ENCODE measurements at regions not wholly inside any gene's neighbourhood (a gene's known extent, or its start where the extent isn't known, plus 50 kb on each side); places are given as distances from the start of the nearest gene placed in this dataset.

GRCh38 chr18:68462148-68462547 lies 252.8 kb downstream of the TMX3 start:
- DNase-seq = no peak

DNA sequence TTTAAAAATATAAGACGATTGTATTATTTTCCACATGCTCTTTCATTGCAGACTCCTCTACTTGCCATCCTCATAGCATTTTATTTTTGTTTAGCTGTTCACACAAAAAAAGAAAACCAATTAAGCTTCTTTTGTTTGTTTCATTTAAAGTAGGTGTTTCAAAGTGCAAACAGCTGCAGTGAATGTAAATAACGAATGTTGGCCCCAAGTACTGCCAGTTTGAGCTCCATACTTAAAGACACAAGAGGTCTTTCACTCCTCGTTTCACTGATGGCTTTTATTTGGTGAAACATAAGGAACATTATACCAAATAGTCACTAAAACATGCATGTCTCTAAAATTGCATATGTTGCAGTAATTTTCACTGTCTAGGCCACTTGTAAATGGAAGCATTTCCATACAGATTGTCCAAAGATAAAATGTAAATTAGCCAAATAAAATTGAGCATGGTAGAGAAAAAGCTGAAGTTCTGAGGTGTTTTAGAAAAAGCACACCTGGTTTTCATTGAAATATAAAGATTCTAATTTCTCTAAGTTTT lies 253.4 kb downstream of the TMX3 start:
- no peak for DNase-seq

GRCh38 chr18:68459968-68460367 lies 254.9 kb downstream of the TMX3 start:
- no peak for DNase-seq

- DNase-seq = no peak
Observed at GRCh38 chr18:68456985-68457384, 257.9 kb downstream of the TMX3 start.

GRCh38 chr18:68455229-68455603 lies 259.7 kb downstream of the TMX3 start:
- DNase-seq = no peak

- no peak for DNase-seq
Observed at GRCh38 chr18:68454511-68455228, 260.2 kb downstream of the TMX3 start.

DNA sequence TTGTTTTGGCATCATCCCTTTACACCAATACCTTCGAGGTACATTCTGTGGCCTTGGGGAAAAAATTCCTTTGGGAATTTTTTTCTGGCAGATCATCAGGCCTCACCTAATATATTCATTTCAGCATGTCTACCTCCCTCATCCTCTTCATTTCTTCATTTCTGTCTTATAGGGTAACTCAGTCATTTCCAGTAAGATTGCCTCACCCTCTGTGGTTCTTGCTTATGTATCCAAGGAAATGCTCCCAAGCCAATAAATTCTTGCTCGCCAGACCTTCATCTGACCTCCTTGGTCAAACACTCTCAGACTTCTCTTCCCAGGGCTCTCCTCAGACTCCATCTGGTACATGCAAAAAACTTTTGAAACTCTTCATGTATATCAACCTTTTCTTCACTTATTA lies 265.6 kb downstream of the TMX3 start:
- DNase-seq = no peak

DNA sequence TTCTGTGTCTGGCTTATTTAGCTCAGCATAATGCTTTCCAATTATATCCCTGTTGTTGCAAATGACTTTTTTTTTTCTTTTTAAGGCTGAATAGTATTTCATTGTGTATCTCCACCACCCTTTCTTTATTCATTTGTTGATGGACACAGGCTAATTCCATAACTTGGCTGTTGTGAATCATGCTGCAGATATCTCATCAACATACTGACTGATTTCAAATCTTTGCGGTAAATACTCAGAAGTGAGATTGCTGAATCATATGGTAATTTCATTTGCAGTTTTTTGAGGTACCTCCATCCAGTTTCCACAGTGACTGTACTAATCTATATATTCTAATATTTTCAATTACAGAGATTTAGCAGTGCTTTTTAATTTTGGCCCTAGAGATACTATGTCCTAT lies 266.2 kb downstream of the TMX3 start:
- no peak for DNase-seq

DNA sequence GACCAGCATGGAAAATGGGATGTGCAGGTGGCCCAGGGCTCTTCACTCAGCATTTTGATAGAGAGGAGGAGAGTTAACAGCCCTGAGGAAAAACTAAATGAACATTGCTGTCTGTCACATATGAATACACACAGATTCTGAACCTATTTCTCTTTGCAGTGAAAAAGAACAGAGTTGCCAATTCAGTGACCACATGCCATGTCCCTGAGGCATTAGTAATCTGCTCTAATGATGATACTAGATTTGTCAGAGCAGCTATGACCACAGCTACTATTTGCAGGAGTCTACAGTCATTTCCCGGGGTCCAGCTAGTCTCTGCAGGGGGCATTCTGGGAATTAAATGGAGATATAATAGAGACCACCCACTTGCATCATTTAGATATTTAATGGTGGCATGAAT lies 267.6 kb downstream of the TMX3 start:
- no peak for DNase-seq

DNA sequence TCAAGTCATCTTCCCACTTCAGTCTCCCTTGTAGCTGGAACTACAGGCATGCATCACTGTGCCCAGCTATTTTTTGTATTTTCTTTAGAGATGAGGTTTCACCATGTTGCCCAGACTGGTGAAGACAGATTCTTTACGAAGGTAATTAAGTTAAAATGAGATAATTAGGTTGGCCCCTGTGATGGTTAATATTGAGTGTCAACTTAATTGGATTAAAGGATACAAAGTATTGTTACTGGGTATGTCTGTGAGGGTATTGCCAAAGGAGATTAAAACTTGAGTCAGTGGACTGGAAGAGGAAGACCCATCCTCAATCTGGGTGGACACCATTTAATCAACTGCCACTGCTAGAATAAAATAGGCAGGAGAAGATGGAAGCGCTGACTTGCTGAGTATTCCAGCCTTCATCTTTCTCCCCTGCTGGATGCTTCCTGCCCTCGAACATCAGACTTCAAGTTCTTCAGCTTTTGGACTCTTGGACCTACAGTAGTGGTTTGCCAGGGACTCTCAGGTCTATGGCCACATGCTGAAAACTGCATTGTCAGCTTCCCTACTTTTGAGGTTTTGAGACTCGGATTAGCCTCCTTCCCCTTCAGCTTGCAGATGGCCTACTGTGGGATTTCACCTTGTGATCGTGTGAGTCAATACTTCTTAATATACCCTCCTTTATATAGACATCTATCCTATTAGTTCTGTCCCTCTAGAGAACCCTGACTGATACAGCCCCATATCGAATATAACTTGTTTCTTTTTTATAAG lies 269.1 kb downstream of the TMX3 start:
- DNase-seq = no peak

DNA sequence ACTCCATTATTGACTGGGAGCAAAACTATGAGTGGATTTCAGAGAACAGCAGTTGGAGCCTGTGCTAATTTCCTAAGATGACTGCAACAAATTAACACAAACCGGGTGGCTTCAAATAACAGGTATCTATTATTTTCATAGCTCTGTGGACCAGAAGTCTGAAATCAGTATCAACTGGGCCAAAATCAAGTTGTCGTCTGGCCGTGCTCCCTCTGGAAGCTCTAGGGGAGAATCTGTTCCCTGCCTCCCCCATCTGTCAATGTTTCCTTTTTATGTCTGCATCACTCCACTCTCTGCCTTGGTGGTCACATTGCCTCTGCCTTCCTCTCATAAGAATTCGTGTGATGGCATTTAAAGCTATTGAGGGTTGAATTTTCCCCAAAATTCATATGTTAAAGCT lies 269.8 kb downstream of the TMX3 start:
- DNase-seq = no peak

GRCh38 chr18:68441241-68441640 lies 273.7 kb downstream of the TMX3 start:
- no peak for DNase-seq

DNA sequence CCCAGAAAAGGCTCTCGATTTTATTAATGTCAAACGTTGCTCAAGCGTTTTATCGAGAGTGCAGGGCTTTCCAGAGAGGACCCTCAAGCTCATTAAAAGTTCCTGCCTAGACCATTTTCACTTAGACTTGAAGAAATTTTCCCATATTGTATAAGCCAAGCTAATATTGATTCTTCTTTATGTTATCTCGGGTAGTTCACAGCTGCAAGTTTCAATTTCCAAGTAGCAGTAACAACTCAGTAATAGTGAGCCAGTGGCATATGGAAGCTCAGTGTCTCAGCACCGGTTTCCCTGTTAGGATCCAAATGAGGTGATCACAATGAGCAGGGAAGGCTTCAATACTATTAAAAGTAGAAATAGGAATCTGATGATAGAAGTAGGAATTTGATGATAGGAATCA lies 274.5 kb downstream of the TMX3 start:
- no peak for DNase-seq

DNA sequence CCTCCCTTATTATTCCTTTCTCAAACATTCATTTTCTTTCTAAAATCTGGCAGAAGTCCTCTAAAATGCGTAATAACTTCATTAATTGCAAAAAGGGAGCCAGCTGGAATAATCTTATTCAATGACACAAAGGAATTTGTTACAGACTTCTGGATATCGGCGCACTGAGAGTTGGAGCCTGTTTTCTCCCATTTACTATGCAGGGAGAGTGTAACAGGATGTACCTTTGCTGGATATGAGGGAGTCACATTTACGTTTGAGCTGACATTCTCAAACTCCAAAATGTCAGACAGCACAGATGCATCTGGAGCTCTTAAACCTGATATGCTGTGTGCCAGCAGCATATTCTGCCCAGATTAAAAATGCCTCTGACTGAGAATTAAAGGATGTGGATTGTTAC lies 275.3 kb downstream of the TMX3 start:
- DNase-seq = no peak

- DNase-seq = no peak
Observed at GRCh38 chr18:68438983-68439382, 275.9 kb downstream of the TMX3 start.

- no peak for DNase-seq
Observed at GRCh38 chr18:68438536-68438935, 276.4 kb downstream of the TMX3 start.

- no peak for DNase-seq
Observed at GRCh38 chr18:68436485-68436884, 278.4 kb downstream of the TMX3 start.

GRCh38 chr18:68435581-68435980 lies 279.3 kb downstream of the TMX3 start:
- DNase-seq = no peak

GRCh38 chr18:68431922-68432198 lies 283.0 kb downstream of the TMX3 start:
- DNase-seq = no peak

GRCh38 chr18:68431111-68431921 lies 283.6 kb downstream of the TMX3 start:
- DNase-seq = no peak

DNA sequence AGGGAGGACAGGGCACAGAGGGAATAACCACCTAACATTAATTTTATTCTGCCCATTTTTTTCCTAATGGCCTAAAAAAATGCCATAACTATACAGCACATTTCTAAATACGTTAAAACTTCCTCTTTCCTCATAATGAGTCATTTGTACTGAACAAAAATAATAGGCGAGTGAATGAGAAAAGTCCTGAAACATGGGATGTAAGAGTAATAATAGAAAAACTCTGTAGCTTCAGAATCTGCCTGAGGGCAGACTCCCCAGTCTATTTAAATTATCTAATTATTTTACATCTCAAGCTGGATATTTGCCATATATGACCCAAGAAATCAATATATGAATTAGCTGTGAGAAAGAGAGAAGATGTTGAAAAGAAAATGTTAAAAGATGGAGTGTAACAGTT lies 285.1 kb downstream of the TMX3 start:
- no peak for DNase-seq

GRCh38 chr18:68429111-68429510 lies 285.8 kb downstream of the TMX3 start:
- DNase-seq = no peak

DNA sequence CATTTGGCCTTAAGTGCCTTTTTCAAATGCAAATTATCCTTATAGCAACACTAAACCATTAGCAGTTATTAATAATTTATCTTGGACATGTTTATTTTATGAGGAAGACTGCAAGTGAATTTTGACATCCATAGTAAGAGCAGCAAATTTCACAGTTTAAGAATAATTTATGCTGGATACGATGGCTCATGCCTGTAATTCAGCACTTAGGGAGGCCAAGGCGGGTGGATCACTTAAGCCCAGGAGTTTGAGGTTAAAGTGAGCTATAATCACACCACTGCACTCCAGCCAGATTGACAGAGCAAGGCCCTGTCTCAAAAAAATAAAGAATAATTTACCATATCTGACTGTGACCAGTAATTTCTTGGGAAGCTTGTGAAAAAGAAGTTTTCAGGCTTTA lies 286.2 kb downstream of the TMX3 start:
- DNase-seq = no peak

DNA sequence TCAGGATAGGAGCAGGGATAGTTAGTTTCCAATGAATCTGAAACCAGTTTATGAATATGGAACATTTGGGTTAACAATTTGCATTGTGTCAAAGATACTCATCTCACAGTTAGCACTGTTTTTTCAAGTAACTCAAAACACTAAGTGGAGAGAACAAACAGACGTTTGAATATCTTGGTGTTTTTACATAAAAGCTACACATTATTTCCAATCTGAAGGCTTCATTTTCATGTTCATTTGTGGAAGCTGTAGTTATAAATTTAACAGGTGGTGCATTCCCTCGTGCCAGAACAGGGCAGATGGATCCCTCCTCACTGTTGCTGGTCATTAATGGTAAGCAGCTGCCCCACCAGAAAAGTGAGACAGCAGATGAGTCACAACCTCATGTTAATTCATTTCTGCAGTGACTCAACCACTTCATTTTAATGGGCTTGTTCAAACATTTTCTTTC lies 286.9 kb downstream of the TMX3 start:
- DNase-seq = no peak

Measured in stimulated activated CD4-positive, alpha-beta T cell treated with anti-CD3 and anti-CD28 coated beads, Interleukin-1b, Interleukin-23, amount 100 ng/mL, for 48 hours (primary cell).